ENCODE measurements at regions not wholly inside any gene's neighbourhood (a gene's known extent, or its start where the extent isn't known, plus 50 kb on each side); places are given as distances from the start of the nearest gene placed in this dataset.

DNA sequence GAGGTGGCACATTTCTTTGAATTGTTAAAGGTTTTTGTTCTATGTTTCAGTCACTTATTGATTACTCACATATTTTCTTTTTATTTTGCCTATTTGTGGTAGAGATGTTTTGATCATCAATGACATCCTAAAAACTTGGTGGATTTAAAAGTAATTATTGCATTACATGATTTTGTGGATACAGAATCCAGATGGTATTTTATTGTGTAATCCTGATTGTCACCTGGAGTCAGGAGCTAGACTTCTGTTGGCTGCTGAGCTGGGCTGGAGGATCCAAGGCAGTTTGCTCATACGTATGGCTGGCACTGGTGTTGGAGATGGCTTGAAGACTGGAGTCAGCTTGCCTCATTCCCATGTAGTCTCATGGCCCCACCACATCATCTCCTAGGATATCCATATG lies 1009.6 kb upstream of the PCDH7 start:
- Histone ChIP-seq H3K27me3 (replicated peaks in 1 of 4; ENCODE audit: control insufficient read depth in 3 of 4, extremely low read depth in 1 of 4, insufficient read depth in 3 of 4, low read length in 3 of 4) (no peaks in the 10 kb centered on the region), H4K91ac (replicated peaks; ENCODE audit: insufficient read length, low read length) (no peak overlapping the region), H3K27ac (ENCODE audit: low read depth, low read length) (no peak overlapping the region), H4K20me1 (replicated peaks in 1 of 2; ENCODE audit: control insufficient read depth in 1 of 2, insufficient read depth in 2 of 2, low read length in 2 of 2) (no peaks in the 10 kb centered on the region), H3K18ac (ENCODE audit: extremely low read depth, low read length) (no peak overlapping the region), H2AFZ (ENCODE audit: low read length) (no peak overlapping the region), H3K4me3 (ENCODE audit: extremely low read depth in 1 of 4, insufficient read depth in 2 of 4, low read depth in 3 of 4, low read length in 4 of 4) (no peak overlapping the region), H3K9me3 (ENCODE audit: insufficient read depth in 2 of 2, low read depth in 1 of 2, low read length in 1 of 2) (peaks cover 7 to 8% of the 10 kb centered on the region in 2 experiments), H3K79me1 (ENCODE audit: low read depth, low read length) (no peaks in the 10 kb centered on the region), H3K4me2 (ENCODE audit: insufficient read depth in 1 of 2, low read depth in 2 of 2, low read length in 2 of 2) (no peak overlapping the region), H2BK20ac (ENCODE audit: low read length) (no peak overlapping the region), H3K4me1 (replicated peaks in 1 of 4; ENCODE audit: control insufficient read depth in 3 of 4, insufficient read depth in 4 of 4, low read length in 3 of 4) (no peaks in the 10 kb centered on the region), H3K23me2 (ENCODE audit: low read depth, low read length) (no peaks in the 10 kb centered on the region), H2AK5ac (ENCODE audit: low read depth, low read length) (no peak overlapping the region), H3K23ac (ENCODE audit: insufficient read length) (no peak overlapping the region), H3K79me2 (ENCODE audit: control insufficient read depth in 1 of 2, insufficient read depth in 2 of 2, low read length in 2 of 2) (no peaks in the 10 kb centered on the region), H3K14ac (ENCODE audit: insufficient read length) (no peak overlapping the region), H2BK12ac (ENCODE audit: low read depth, low read length) (no peak overlapping the region), H2BK120ac (replicated peaks; ENCODE audit: low read depth, low read length) (no peak overlapping the region), H4K5ac (ENCODE audit: insufficient read length, low read depth, low read length) (no peak overlapping the region), H3K9ac (replicated peaks in 1 of 4; ENCODE audit: extremely low read depth in 1 of 4, low read depth in 3 of 4, low read length in 3 of 4) (no peak overlapping the region), H2BK15ac (ENCODE audit: low read length) (no peak overlapping the region), H3K4ac (replicated peaks; ENCODE audit: insufficient read length, low read depth, low read length) (no peak overlapping the region), H4K8ac (ENCODE audit: extremely low read depth, insufficient read depth, low read length) (no peak overlapping the region), H2BK5ac (ENCODE audit: low read depth, low read length) (no peak overlapping the region), H3K56ac (replicated peaks; ENCODE audit: insufficient read length, low read depth, low read length) (no peak overlapping the region), H3K36me3 (ENCODE audit: control insufficient read depth in 2 of 4, insufficient read depth in 4 of 4, low read length in 3 of 4) (no peaks in the 10 kb centered on the region)
- DNase-seq (ENCODE audit: low read depth in 1 of 2, low spot score in 2 of 2) (no peak), FAIRE-seq (no peak)
- CTCF ChIA-PET (ENCODE audit: partially characterized antibody), result no interaction called here
- WGBS, 2 experiments (ENCODE audit: extremely low coverage in 1 of 2, insufficient coverage in 1 of 2, insufficient read length in 1 of 2, insufficient replicate concordance in 2 of 2, low coverage in 1 of 2, low lambda C conversion rate in 2 of 2, missing lambda C conversion rate in 1 of 2), result 83% methylated on average over 1 of the region's 1 CpG; no CpG with 5 or more reads in 1 of the 2 experiments
- POLR2A ChIA-PET (ENCODE audit: partially characterized antibody), result no interaction called here
- TF ChIP-seq PHF8 (conservative IDR thresholded peaks at IDR 0.05; ENCODE audit: low read depth, low read length) (no peak), CEBPB (IDR thresholded peaks at IDR 0.05; ENCODE audit: low read depth, low read length) (peak; percentile 44)
